Lower leg skin (tissue), 4 donors: ENCODE measurements at regions not wholly inside any gene's neighbourhood (a gene's known extent, or its start where the extent isn't known, plus 50 kb on each side); places are given as distances from the start of the nearest gene placed in this dataset.

Experiments used
- DNase-seq, 2 donors: peaks; one replicate each; pipeline ENCODE4 v3.0.0-alpha.2; 2019; ENCODE audit warnings: low spot score in 2 of 2
- H3K4me3 ChIP-seq: fragments of 200-600 bp; sonication (generic); 2 replicates; pipeline ENCODE4 v1.5.1; 2017; ENCODE audit warnings: mild to moderate bottlenecking, low read depth; ENCODE audit not compliant: poor library complexity, severe bottlenecking
- CTCF ChIP-seq, 3 donors: fragments of 450-650 bp; IDR thresholded peaks; one replicate each; pipeline ENCODE4 v1.5.1; 2016; ENCODE audit warnings: antibody characterized with exemption in 3 of 3, mild to moderate bottlenecking in 3 of 3, moderate library complexity in 2 of 3
- POLR2A ChIP-seq, 2 donors: fragments of 450-650 bp; IDR thresholded peaks; one replicate each; pipeline ENCODE4 v1.6.1; 2016 to 2017; ENCODE audit warnings: antibody characterized with exemption in 2 of 2, mild to moderate bottlenecking in 1 of 2, moderate library complexity in 1 of 2
- WGBS, 2 donors: methylation state at CpG; one replicate each; pipeline ENCODE4 v1.1.5; 2018; 5-methylcytosine and 5-hydroxymethylcytosine counted together
- intact Hi-C: fragments of 100-400 bp; cut with DNase I; formaldehyde crosslinking; loops from one replicate; pipeline ENCODE4 v1.15.0; 2023; ENCODE audit warnings: low total_unique reads

GRCh38 chr22:48940266-48941032, 887.2 kb downstream of the BRD1 start:
- intact Hi-C loops: no loop called here
- TF ChIP-seq POLR2A (IDR thresholded peaks at IDR 0.05): no peak
- TF ChIP-seq CTCF (IDR thresholded peaks at IDR 0.05): no peak
- peak in 1 of 2 donors; percentile 71 for DNase-seq
- 72 to 76% methylated on average over 20 of the region's 20 CpGs for WGBS, 2 donors
- no peak overlapping the region for H3K4me3 ChIP-seq

- TF ChIP-seq CTCF (IDR thresholded peaks at IDR 0.05) (no peak), POLR2A (IDR thresholded peaks at IDR 0.05) (no peak)
- no peak overlapping the region for H3K4me3 ChIP-seq
- WGBS, 2 donors: 48 to 57% methylated on average over 31 of the region's 31 CpGs
- intact Hi-C loops: no loop called here
- peak in 1 of 2 donors; percentile 71 for DNase-seq
Observed at GRCh38 chr22:48939441-48940265, 888.0 kb downstream of the BRD1 start.

- DNase-seq: peak in 1 of 2 donors; percentile 53
- intact Hi-C loops: no loop called here
- WGBS, 2 donors: 67 to 81% methylated on average over 8 of the region's 8 CpGs
- TF ChIP-seq POLR2A (IDR thresholded peaks at IDR 0.05) (no peak), CTCF (IDR thresholded peaks at IDR 0.05) (no peak)
- no peak overlapping the region for H3K4me3 ChIP-seq
Observed at GRCh38 chr22:48938741-48939140, 888.9 kb downstream of the BRD1 start.

GRCh38 chr22:48937032-48937639, 890.5 kb downstream of the BRD1 start:
- peak in 1 of 2 donors; percentile 53 for DNase-seq
- intact Hi-C loops: no loop called here

GRCh38 chr22:48936391-48936790, 891.3 kb downstream of the BRD1 start:
- TF ChIP-seq CTCF (IDR thresholded peaks at IDR 0.05): no peak
- no peak for TF ChIP-seq POLR2A (IDR thresholded peaks at IDR 0.05)
- intact Hi-C loops: no loop called here
- H3K4me3 ChIP-seq: no peak overlapping the region
- peak in 1 of 2 donors; percentile 29 for DNase-seq
- WGBS, 2 donors: 94% methylated on average over 4 of the region's 4 CpGs

More at GRCh38 chr22:48937032-48937639, 890.5 kb downstream of the BRD1 start:
- WGBS, 2 donors: 78 to 85% methylated on average over 12 of the region's 12 CpGs
- H3K4me3 ChIP-seq: no peak overlapping the region
- TF ChIP-seq POLR2A (IDR thresholded peaks at IDR 0.05): no peak
- no peak for TF ChIP-seq CTCF (IDR thresholded peaks at IDR 0.05)
